HEK293T (cell line): ENCODE measurements at regions not wholly inside any gene's neighbourhood (a gene's known extent, or its start where the extent isn't known, plus 50 kb on each side); places are given as distances from the start of the nearest gene placed in this dataset.

Source experiments
- CTCF ChIA-PET: fragments of 350-600 bp; formaldehyde crosslinking; extraction: SDS; loops from one replicate; lab custom pipeline; 2021; ENCODE audit warnings: antibody characterized with exemption, inconsistent platforms; lab: Yijun Ruan, JAX
- POLR2A ChIA-PET: fragments of 350-600 bp; formaldehyde crosslinking; extraction: SDS; loops from one replicate; lab custom pipeline; 2020; ENCODE audit warnings: antibody characterized with exemption, inconsistent platforms; lab: Yijun Ruan, JAX
- DNase-seq: peaks from one replicate; pipeline ENCODE4 v3.0.0; 2012; ENCODE audit warnings: mixed read lengths; ENCODE audit errors: extremely low spot score
- ARNT ChIP-seq: fragments of 450-650 bp; IDR thresholded peaks from 2 replicates; pipeline ENCODE4 v1.6.1; 2017; ENCODE audit warnings: mild to moderate bottlenecking
- BHLHE40 ChIP-seq: fragments of 450-650 bp; IDR thresholded peaks from 2 replicates; pipeline ENCODE4 v1.6.1; 2016; ENCODE audit warnings: mild to moderate bottlenecking, moderate library complexity, borderline replicate concordance
- CTBP1 ChIP-seq: fragments of 450-650 bp; IDR thresholded peaks from 2 replicates; pipeline ENCODE4 v1.6.1; 2016; ENCODE audit warnings: borderline replicate concordance
- ELF4 ChIP-seq: fragments of 450-650 bp; IDR thresholded peaks from 2 replicates; pipeline ENCODE4 v1.6.1; 2017; ENCODE audit warnings: antibody characterized with exemption
- FOXA1 ChIP-seq: fragments of 450-650 bp; IDR thresholded peaks from 2 replicates; pipeline ENCODE4 v1.6.1; 2016; ENCODE audit warnings: mild to moderate bottlenecking
- FOXK2 ChIP-seq: fragments of 450-650 bp; IDR thresholded peaks from 2 replicates; pipeline ENCODE4 v1.6.1; 2016; ENCODE audit warnings: mild to moderate bottlenecking
- FOXM1 ChIP-seq: fragments of 450-650 bp; IDR thresholded peaks from 2 replicates; pipeline ENCODE4 v1.6.1; 2017; ENCODE audit warnings: mild to moderate bottlenecking, borderline replicate concordance
- HDGF ChIP-seq: fragments of 450-650 bp; IDR thresholded peaks from 2 replicates; pipeline ENCODE4 v1.6.1; 2017; ENCODE audit warnings: antibody characterized with exemption, borderline replicate concordance
- L3MBTL2 ChIP-seq: fragments of 450-650 bp; conservative IDR thresholded peaks from 2 replicates; pipeline ENCODE4 v1.6.1; 2016; ENCODE audit warnings: mild to moderate bottlenecking
- LEF1 ChIP-seq: fragments of 450-650 bp; IDR thresholded peaks from 2 replicates; pipeline ENCODE4 v1.6.1; 2017; ENCODE audit warnings: mild to moderate bottlenecking, borderline replicate concordance
- NFRKB ChIP-seq: fragments of 450-650 bp; IDR thresholded peaks from 2 replicates; pipeline ENCODE4 v1.6.1; 2016; ENCODE audit warnings: mild to moderate bottlenecking, moderate library complexity
- SP1 ChIP-seq: fragments of 450-650 bp; IDR thresholded peaks from 2 replicates; pipeline ENCODE4 v1.6.1; 2017
- SUZ12 ChIP-seq: fragments of 450-650 bp; IDR thresholded peaks from 2 replicates; pipeline ENCODE4 v1.6.1; 2016; ENCODE audit warnings: mild to moderate bottlenecking
- TARDBP ChIP-seq: fragments of 450-650 bp; IDR thresholded peaks from 2 replicates; pipeline ENCODE4 v1.6.1; 2016
- ZNF384 ChIP-seq: fragments of 450-650 bp; IDR thresholded peaks from 2 replicates; pipeline ENCODE4 v1.6.1; 2016
- TF ChIP-seq, protein P1 (sequence below): fragments of 450-650 bp; IDR thresholded peaks from 2 replicates; pipeline ENCODE4 v1.6.1; 2016

DNA sequence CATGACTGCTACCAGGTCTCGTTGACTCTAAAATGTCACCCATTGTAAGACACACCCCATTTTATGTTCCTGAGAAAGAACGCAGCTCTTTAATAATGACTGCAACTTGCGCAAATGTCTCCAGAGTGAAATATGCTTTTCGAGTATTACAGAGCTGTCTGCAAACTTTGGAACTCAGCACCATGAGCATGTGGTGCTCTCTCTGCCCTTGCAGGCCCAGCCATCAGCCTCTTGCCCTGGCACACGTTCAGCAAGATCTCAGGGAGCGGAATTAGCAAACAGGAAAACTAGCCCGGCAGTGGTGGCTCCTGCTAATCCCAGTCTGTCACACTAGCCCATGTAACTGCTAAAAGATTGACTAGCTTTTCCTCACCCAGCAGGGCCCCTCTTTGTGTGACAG is 114.5 kb upstream of the SLC1A3 start:
- no peak for TF ChIP-seq FOXK2
- no peak for TF ChIP-seq BHLHE40
- TF ChIP-seq ZNF384: no peak
- no peak for TF ChIP-seq SUZ12
- TF ChIP-seq, protein P1, sequence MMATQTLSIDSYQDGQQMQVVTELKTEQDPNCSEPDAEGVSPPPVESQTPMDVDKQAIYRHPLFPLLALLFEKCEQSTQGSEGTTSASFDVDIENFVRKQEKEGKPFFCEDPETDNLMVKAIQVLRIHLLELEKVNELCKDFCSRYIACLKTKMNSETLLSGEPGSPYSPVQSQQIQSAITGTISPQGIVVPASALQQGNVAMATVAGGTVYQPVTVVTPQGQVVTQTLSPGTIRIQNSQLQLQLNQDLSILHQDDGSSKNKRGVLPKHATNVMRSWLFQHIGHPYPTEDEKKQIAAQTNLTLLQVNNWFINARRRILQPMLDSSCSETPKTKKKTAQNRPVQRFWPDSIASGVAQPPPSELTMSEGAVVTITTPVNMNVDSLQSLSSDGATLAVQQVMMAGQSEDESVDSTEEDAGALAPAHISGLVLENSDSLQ: no peak
- TF ChIP-seq FOXM1: no peak
- TF ChIP-seq LEF1: no peak
- POLR2A ChIA-PET: no interaction called here
- DNase-seq: no peak
- CTCF ChIA-PET: no interaction called here

DNA sequence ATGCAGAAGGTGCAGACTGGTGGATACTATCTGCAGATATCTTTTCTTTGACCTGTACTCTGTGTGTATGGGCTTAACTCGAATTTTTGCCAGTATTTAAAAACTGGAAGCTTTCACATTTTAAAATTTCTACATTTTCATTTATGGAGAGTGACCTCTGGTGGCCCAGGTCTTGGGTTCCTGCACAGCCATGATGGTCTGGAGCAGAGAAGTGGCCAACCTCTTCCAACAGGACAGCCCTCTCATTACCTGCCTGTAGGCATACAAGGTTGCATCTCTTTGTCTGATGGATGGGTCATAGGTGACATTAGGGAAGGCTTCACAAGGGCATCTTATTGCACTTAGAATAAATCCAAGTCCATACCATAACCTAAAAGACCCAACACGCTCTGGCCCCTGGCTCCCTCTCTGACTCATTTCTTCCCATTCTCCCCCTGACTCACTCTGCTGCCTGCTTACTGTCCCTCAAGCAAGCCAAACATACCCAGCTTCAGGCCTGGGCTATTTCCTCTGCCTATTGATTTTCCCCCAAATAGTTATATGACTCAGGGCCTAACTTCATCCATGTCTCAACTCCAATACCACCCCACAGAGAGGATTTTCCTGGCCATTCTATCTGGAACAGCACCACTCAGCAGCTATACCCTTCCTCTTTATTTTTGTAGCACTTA is 113.3 kb upstream of the SLC1A3 start:
- POLR2A ChIA-PET: no interaction called here
- no peak for DNase-seq
- CTCF ChIA-PET: interaction anchor here (0.9 kb wide), 1 partner anchor 8 kb away, joined by 3 read pairs; no protein-coding TSS in a partner anchor
- TF ChIP-seq CTBP1 (no peak), ARNT (no peak), LEF1 (no peak), SP1 (no peak), FOXM1 (no peak), SUZ12 (no peak), HDGF (no peak), ELF4 (no peak)

DNA sequence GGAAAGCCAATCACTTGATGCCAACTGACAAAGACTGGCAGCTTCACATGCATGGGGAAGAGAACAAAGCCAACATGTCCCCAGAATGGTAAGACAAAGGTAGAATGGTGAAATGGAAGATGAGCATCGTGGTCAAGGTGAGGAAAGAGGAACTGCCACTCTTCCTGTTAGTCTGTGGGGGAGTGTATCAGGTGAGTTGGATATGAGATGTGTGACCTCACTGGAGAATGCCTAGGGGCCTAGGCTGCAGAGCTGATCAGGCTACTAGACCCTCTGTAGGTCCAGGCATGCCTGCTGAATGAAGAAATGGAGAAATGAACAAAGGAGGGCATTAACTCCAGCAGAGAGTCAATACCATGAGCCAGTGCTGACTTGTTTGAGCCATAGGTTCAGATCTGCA is 112.4 kb upstream of the SLC1A3 start:
- CTCF ChIA-PET: no interaction called here

DNA sequence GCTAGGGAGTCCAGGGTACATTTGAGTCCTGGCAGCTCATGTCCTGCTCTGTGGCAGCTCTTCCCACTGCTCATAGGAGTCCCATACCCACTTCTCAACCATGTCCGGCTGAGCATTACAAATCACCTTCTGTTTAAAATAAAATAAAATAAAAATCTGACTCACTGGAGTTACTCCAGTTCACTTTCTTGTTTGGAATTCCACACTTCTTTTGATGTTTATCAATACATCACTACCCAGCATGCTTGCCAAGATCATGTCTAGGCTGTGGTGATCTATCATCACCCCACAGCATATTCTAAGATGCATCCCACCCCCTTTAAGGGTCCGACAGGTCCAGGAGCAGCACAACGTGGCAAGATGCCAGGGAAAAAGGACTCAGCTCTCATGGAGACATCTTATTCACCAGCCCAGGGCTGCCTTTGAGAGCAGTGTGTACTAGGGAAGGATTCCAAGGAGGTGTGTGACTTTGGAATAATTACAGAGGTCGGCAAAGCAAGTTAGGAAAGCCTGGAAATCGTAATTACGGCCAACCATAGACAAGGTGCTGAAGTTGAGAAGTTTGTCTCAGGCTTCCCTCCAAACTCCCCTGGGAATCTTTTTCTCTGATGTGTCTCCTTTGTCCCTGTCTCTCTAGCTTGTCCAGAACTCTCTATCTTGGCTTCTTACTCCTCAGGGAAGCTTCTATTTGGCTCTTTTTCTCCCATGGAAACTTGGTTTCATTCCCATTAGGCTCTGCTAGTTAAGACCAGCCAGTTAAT is 111.4 kb upstream of the SLC1A3 start:
- POLR2A ChIA-PET: no interaction called here
- DNase-seq: no peak
- CTCF ChIA-PET: no interaction called here
- no peak for TF ChIP-seq LEF1
- TF ChIP-seq SUZ12: no peak
- TF ChIP-seq FOXM1: no peak
- no peak for TF ChIP-seq BHLHE40
- TF ChIP-seq SP1: no peak
- TF ChIP-seq, protein P1: no peak
- no peak for TF ChIP-seq FOXK2
- no peak for TF ChIP-seq HDGF
- TF ChIP-seq ZNF384: no peak
- no peak for TF ChIP-seq CTBP1
- no peak for TF ChIP-seq ARNT
- no peak for TF ChIP-seq ELF4
- TF ChIP-seq TARDBP: no peak
- no peak for TF ChIP-seq FOXA1
- TF ChIP-seq L3MBTL2: no peak
- TF ChIP-seq NFRKB: no peak

More for the DNA sequence above, 112.4 kb upstream of the SLC1A3 start:
- POLR2A ChIA-PET: no interaction called here
- TF ChIP-seq SP1 (no peak), BHLHE40 (no peak), TARDBP (no peak), ARNT (no peak), FOXK2 (no peak), NFRKB (no peak), ZNF384 (no peak), LEF1 (no peak), SUZ12 (no peak), ELF4 (no peak), HDGF (no peak), FOXA1 (no peak), CTBP1 (no peak), FOXM1 (no peak), L3MBTL2 (no peak)
- TF ChIP-seq, protein P1: no peak
- DNase-seq: no peak

DNA sequence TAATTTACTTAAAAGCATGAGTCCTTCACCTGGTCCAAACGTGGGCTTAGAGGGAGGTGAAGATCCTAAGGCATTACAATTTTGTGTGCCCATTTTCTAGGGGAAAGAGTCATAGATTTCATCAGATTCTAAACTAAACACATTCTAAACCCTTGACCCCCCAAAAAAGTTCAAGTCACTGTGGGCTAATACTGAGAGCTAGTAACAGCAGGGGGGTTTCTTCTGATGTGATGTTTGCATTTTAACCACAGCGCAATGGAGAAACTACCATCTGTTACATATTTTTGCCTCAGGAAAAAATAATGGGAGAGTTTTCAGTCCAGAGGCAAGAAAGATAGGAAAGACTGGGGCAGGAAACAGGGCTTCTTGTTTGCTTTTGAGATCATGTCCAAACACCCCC is 110.8 kb upstream of the SLC1A3 start:
- DNase-seq: no peak
- ChIA-PET POLR2A (no interaction called here), CTCF (no interaction called here)
- TF ChIP-seq LEF1 (no peak), HDGF (no peak), ELF4 (no peak), FOXK2 (no peak), FOXM1 (no peak), ARNT (no peak), SUZ12 (no peak), FOXA1 (no peak), L3MBTL2 (no peak), TARDBP (no peak), BHLHE40 (no peak)

DNA sequence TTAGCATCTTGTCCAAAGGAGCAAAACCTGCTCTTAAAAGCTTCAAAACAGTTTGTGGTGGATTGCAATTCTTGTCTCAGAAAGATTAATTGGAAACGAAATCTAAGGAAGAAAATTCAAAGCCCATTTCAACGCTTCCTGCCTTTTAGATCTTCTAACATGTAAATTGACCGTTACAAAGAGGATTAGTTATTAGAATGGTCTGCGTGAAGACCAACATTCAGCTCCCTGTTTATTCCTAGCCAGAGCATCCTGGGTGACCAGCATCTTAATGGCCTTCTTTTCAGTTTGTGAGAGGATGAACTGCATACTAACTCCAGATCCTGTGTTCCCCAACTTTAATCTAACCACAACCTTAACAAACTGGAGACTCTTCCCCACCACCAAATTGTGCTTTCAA is 109.9 kb upstream of the SLC1A3 start:
- DNase-seq: no peak
- TF ChIP-seq LEF1: no peak
- TF ChIP-seq TARDBP: no peak
- no peak for TF ChIP-seq CTBP1
- no peak for TF ChIP-seq FOXA1
- TF ChIP-seq SUZ12: no peak
- POLR2A ChIA-PET: no interaction called here
- CTCF ChIA-PET: no interaction called here
